Neuronal stem cell (in vitro differentiated cells): ENCODE measurements at regions not wholly inside any gene's neighbourhood (a gene's known extent, or its start where the extent isn't known, plus 50 kb on each side); places are given as distances from the start of the nearest gene placed in this dataset.

Experiments
- DNase-seq: peaks from one replicate; pipeline ENCODE4 v3.0.0-alpha.2; 2013; ENCODE audit warnings: low spot score
- H2AFZ ChIP-seq: one replicate; pipeline ENCODE4 v1.6.1; 2013; ENCODE audit warnings: mild to moderate bottlenecking, low read length, inconsistent platforms
- H2AK5ac ChIP-seq: 2 replicates; pipeline ENCODE4 v1.6.1; 2013; ENCODE audit warnings: low read depth, mild to moderate bottlenecking, inconsistent platforms, low read length, moderate library complexity, mixed read lengths
- H2BK120ac ChIP-seq: 2 replicates; pipeline ENCODE4 v1.6.1; 2013; ENCODE audit warnings: low read depth, mild to moderate bottlenecking, inconsistent platforms, low read length, moderate library complexity, mixed read lengths
- H2BK12ac ChIP-seq: one replicate; pipeline ENCODE4 v1.6.1; 2013; ENCODE audit warnings: low read length, inconsistent platforms
- H2BK15ac ChIP-seq: 2 replicates; pipeline ENCODE4 v1.6.1; 2013; ENCODE audit warnings: mild to moderate bottlenecking, low read length, inconsistent platforms, mixed read lengths
- H2BK5ac ChIP-seq: one replicate; pipeline ENCODE4 v1.6.1; 2013; ENCODE audit warnings: inconsistent platforms, mild to moderate bottlenecking, low read length, moderate library complexity
- H3K14ac ChIP-seq: one replicate; pipeline ENCODE4 v1.6.1; 2013; ENCODE audit warnings: low read length, inconsistent platforms
- H3K18ac ChIP-seq: 2 replicates; pipeline ENCODE4 v1.6.1; 2013; ENCODE audit warnings: low read length, inconsistent platforms
- H3K23ac ChIP-seq: 2 replicates; pipeline ENCODE4 v1.6.1; 2013; ENCODE audit warnings: low read depth, mild to moderate bottlenecking, mixed read lengths, low read length, inconsistent platforms; ENCODE audit not compliant: poor library complexity
- H3K27ac ChIP-seq: replicated peaks from 3 replicates; pipeline ENCODE4 v1.5.1; 2013; ENCODE audit warnings: low read length, inconsistent platforms
- H3K27me3 ChIP-seq, 3 experiments: 2 replicates each; pipeline ENCODE4 v1.6.1; 2013; ENCODE audit warnings: low read length in 3 of 3, mild to moderate bottlenecking in 2 of 3, inconsistent platforms in 1 of 3, low read depth in 1 of 3, mixed read lengths in 1 of 3, moderate library complexity in 1 of 3; ENCODE audit not compliant: control insufficient read depth in 3 of 3, insufficient read depth in 3 of 3
- H3K36me3 ChIP-seq, 2 donors: replicated peaks in 1 of 2; 2 replicates each; pipeline ENCODE4 v1.6.1; 2013; ENCODE audit warnings: low read length in 2 of 2; ENCODE audit not compliant: control insufficient read depth in 2 of 2, insufficient read depth in 2 of 2
- H3K4ac ChIP-seq: 2 replicates; pipeline ENCODE4 v1.6.1; 2013; ENCODE audit warnings: inconsistent platforms, mild to moderate bottlenecking, low read length, moderate library complexity
- H3K4me1 ChIP-seq, 2 donors: 1 replicate in 1 of 2; 2 replicates in 1 of 2; pipeline ENCODE4 v1.6.1; 2013; ENCODE audit warnings: low read length in 2 of 2, low read depth in 1 of 2; ENCODE audit not compliant: control insufficient read depth in 2 of 2, insufficient read depth in 1 of 2
- H3K4me2 ChIP-seq: one replicate; pipeline ENCODE4 v1.6.1; 2013; ENCODE audit warnings: mild to moderate bottlenecking, low read length, inconsistent platforms; ENCODE audit not compliant: insufficient read depth, poor library complexity, severe bottlenecking
- H3K4me3 ChIP-seq, 2 donors: 2 replicates each; pipeline ENCODE4 v1.5.1; 2013; ENCODE audit warnings: low read length in 2 of 2, mild to moderate bottlenecking in 2 of 2, inconsistent platforms in 1 of 2, moderate library complexity in 1 of 2
- H3K79me1 ChIP-seq: one replicate; pipeline ENCODE4 v1.6.1; 2013; ENCODE audit warnings: low read depth, mild to moderate bottlenecking, inconsistent platforms, low read length, moderate library complexity
- H3K9ac ChIP-seq: one replicate; pipeline ENCODE4 v1.6.1; 2013; ENCODE audit warnings: mild to moderate bottlenecking, low read depth, low read length, inconsistent platforms; ENCODE audit not compliant: poor library complexity
- H3K9me3 ChIP-seq, 2 donors: replicated peaks in 1 of 2; 2 replicates each; pipeline versions ENCODE3 to v1.6.1; 2013; ENCODE audit warnings: low read length in 2 of 2, mild to moderate bottlenecking in 2 of 2, inconsistent platforms in 1 of 2, low read depth in 1 of 2, mixed read lengths in 1 of 2, moderate library complexity in 1 of 2; ENCODE audit not compliant: control insufficient read depth in 2 of 2, insufficient read depth in 1 of 2
- H4K8ac ChIP-seq: one replicate; pipeline ENCODE4 v1.6.1; 2013; ENCODE audit warnings: low read depth, mild to moderate bottlenecking, inconsistent platforms, low read length, moderate library complexity
- H4K91ac ChIP-seq: one replicate; pipeline ENCODE4 v1.6.1; 2013; ENCODE audit warnings: low read length, low read depth, mild to moderate bottlenecking, inconsistent platforms; ENCODE audit not compliant: poor library complexity
- WGBS, 2 donors: extraction: QIAGEN DNeasy Blood & Tissue Kit; methylation state at CpG; one replicate each; pipeline ENCODE4 v1.1.7; 2013; ENCODE audit warnings: missing lambda C conversion rate in 2 of 2, mixed read lengths in 1 of 2; ENCODE audit not compliant: insufficient read length in 2 of 2, insufficient replicate concordance in 1 of 2; ENCODE audit errors: extremely low coverage in 2 of 2; 5-methylcytosine and 5-hydroxymethylcytosine counted together

GRCh38 chr6:90448836-90449235 lies 138.0 kb downstream of the MAP3K7 start:
- no peaks in the 10 kb centered on the region for H3K9me3 ChIP-seq
- H3K18ac ChIP-seq = no peak overlapping the region
- H3K79me1 ChIP-seq = no peaks in the 10 kb centered on the region
- no peak overlapping the region for H2AFZ ChIP-seq
- no peak overlapping the region for H2BK120ac ChIP-seq
- peaks cover 11 to 19% of the 10 kb centered on the region in 2 donors for H3K4me1 ChIP-seq
- no peak overlapping the region for H2BK12ac ChIP-seq
- H2BK5ac ChIP-seq = no peak overlapping the region
- H3K27me3 ChIP-seq = no peaks in the 10 kb centered on the region
- no peak overlapping the region for H4K91ac ChIP-seq
- no CpG with 5 or more reads among the region's 5 CpGs for WGBS, 2 donors
- no peak overlapping the region for H3K23ac ChIP-seq
- no peaks in the 10 kb centered on the region for H3K36me3 ChIP-seq
- no peak overlapping the region for H3K4me2 ChIP-seq
- H3K4me3 ChIP-seq = no peak overlapping the region
- H3K4ac ChIP-seq = no peak overlapping the region
- no peak overlapping the region for H3K27ac ChIP-seq
- no peak overlapping the region for H3K9ac ChIP-seq
- DNase-seq = no peak
- H2AK5ac ChIP-seq = no peak overlapping the region
- no peak overlapping the region for H2BK15ac ChIP-seq
- no peak overlapping the region for H4K8ac ChIP-seq
- H3K14ac ChIP-seq = no peak overlapping the region

- Histone ChIP-seq H2BK120ac (no peak overlapping the region), H3K14ac (no peak overlapping the region), H3K9me3 (no peaks in the 10 kb centered on the region), H2BK12ac (no peak overlapping the region), H3K79me1 (no peaks in the 10 kb centered on the region), H3K4me3 (no peak overlapping the region), H3K4ac (no peak overlapping the region), H3K36me3 (no peaks in the 10 kb centered on the region), H2BK5ac (no peak overlapping the region), H2AFZ (no peak overlapping the region), H3K9ac (no peak overlapping the region), H4K8ac (no peak overlapping the region), H3K27ac (no peak overlapping the region), H3K18ac (no peak overlapping the region), H3K27me3 (no peaks in the 10 kb centered on the region), H3K4me1 (peaks cover 18 to 40% of the 10 kb centered on the region in 2 donors), H3K23ac (no peak overlapping the region), H4K91ac (no peak overlapping the region), H3K4me2 (no peak overlapping the region), H2AK5ac (no peak overlapping the region), H2BK15ac (no peak overlapping the region)
- no CpG with 5 or more reads among the region's 2 CpGs for WGBS, 2 donors
- no peak for DNase-seq
These were observed 140.7 kb downstream of the MAP3K7 start for GRCh38 chr6:90446164-90446563.

GRCh38 chr6:90445533-90446108 lies 141.3 kb downstream of the MAP3K7 start:
- H3K4me3 ChIP-seq = no peak overlapping the region
- H4K8ac ChIP-seq = no peak overlapping the region
- peaks cover 20 to 40% of the 10 kb centered on the region in 2 donors for H3K4me1 ChIP-seq
- no peak overlapping the region for H2BK120ac ChIP-seq
- H3K4ac ChIP-seq = no peak overlapping the region
- no peak overlapping the region for H2BK5ac ChIP-seq
- H3K14ac ChIP-seq = no peak overlapping the region
- H2AFZ ChIP-seq = no peak overlapping the region
- no peak overlapping the region for H2BK15ac ChIP-seq
- H2BK12ac ChIP-seq = no peak overlapping the region
- H3K36me3 ChIP-seq = no peaks in the 10 kb centered on the region
- no peak overlapping the region for H4K91ac ChIP-seq
- no peaks in the 10 kb centered on the region for H3K79me1 ChIP-seq
- H3K18ac ChIP-seq = no peak overlapping the region
- H3K27ac ChIP-seq = no peak overlapping the region
- H3K9ac ChIP-seq = no peak overlapping the region
- H3K9me3 ChIP-seq = no peaks in the 10 kb centered on the region
- DNase-seq = no peak
- no peak overlapping the region for H3K4me2 ChIP-seq
- H3K27me3 ChIP-seq = no peaks in the 10 kb centered on the region
- no peak overlapping the region for H3K23ac ChIP-seq
- no CpG with 5 or more reads among the region's 2 CpGs for WGBS, 2 donors
- no peak overlapping the region for H2AK5ac ChIP-seq

GRCh38 chr6:90444160-90444714 lies 142.6 kb downstream of the MAP3K7 start:
- WGBS, 2 donors = no CpG with 5 or more reads among the region's 8 CpGs
- H2AFZ ChIP-seq = peak overlapping the region; percentile 65

More at GRCh38 chr6:90444160-90444714, 142.6 kb downstream of the MAP3K7 start:
- Histone ChIP-seq H3K18ac (no peak overlapping the region), H2BK12ac (no peak overlapping the region), H3K4me3 (no peak overlapping the region), H3K36me3 (no peaks in the 10 kb centered on the region), H3K23ac (no peak overlapping the region), H2AK5ac (no peak overlapping the region), H3K27ac (peak overlapping the region; percentile 84), H3K9me3 (no peaks in the 10 kb centered on the region), H3K4ac (no peak overlapping the region), H3K27me3 (no peaks in the 10 kb centered on the region), H3K4me1 (peaks cover 16 to 35% of the 10 kb centered on the region in 2 donors), H3K14ac (no peak overlapping the region), H4K8ac (no peak overlapping the region), H3K79me1 (no peaks in the 10 kb centered on the region), H2BK15ac (no peak overlapping the region), H3K9ac (no peak overlapping the region), H2BK120ac (no peak overlapping the region), H4K91ac (no peak overlapping the region), H3K4me2 (no peak overlapping the region), H2BK5ac (no peak overlapping the region)
- peak; percentile 59 for DNase-seq
